ENCODE measurements at regions not wholly inside any gene's neighbourhood (a gene's known extent, or its start where the extent isn't known, plus 50 kb on each side); places are given as distances from the start of the nearest gene placed in this dataset.
"Not testable (repeated sequence)": the region's sequence is repeated elsewhere in the genome, so short reads cannot be mapped to it uniquely, and the experiment has no call there.

- WGBS, 2 donors: 83 to 88% methylated on average over 2 of the region's 2 CpGs
- no peak overlapping the region for H3K27ac ChIP-seq
- H3K9me3 ChIP-seq: no peaks in the 10 kb centered on the region
- no peak overlapping the region for H3K4me3 ChIP-seq
- intact Hi-C loops (cut with DNase I): no loop called here
- no peak for TF ChIP-seq CTCF (IDR thresholded peaks at IDR 0.05)
- TF ChIP-seq POLR2A (IDR thresholded peaks at IDR 0.05): no peak
- H3K27me3 ChIP-seq: no peaks in the 10 kb centered on the region
- no peaks in the 10 kb centered on the region for H3K4me1 ChIP-seq
- H3K36me3 ChIP-seq: peaks cover 0 to 99% (median 33%) of the 10 kb centered on the region in 3 donors
- DNase-seq: no peak
These were observed 315.3 kb downstream of the TYW1 start for GRCh38 chr7:67311901-67312300.

- intact Hi-C loops (cut with DNase I): no loop called here
- 95 to 100% methylated on average over 2 of the region's 2 CpGs for WGBS, 2 donors
- H3K27me3 ChIP-seq: no peaks in the 10 kb centered on the region
- H3K9me3 ChIP-seq: no peaks in the 10 kb centered on the region
- no peak for DNase-seq
- no peak for TF ChIP-seq CTCF (IDR thresholded peaks at IDR 0.05)
- no peak for TF ChIP-seq POLR2A (IDR thresholded peaks at IDR 0.05)
- no peaks in the 10 kb centered on the region for H3K4me1 ChIP-seq
- no peak overlapping the region for H3K4me3 ChIP-seq
- H3K27ac ChIP-seq: no peak overlapping the region
- peaks cover 0 to 99% (median 31%) of the 10 kb centered on the region in 3 donors for H3K36me3 ChIP-seq
These were observed 316.6 kb downstream of the TYW1 start for GRCh38 chr7:67313213-67313612.

- H3K27me3 ChIP-seq; H3K4me3 ChIP-seq; H3K4me1 ChIP-seq; intact Hi-C loops (cut with DNase I); DNase-seq; H3K27ac ChIP-seq; H3K9me3 ChIP-seq: not testable (repeated sequence)
- H3K36me3 ChIP-seq: peaks cover 0 to 94% (median 8%) of the 10 kb centered on the region in 3 donors
- 94 to 100% methylated on average over 4 of the region's 4 CpGs for WGBS, 2 donors
These were observed 320.3 kb downstream of the TYW1 start for GRCh38 chr7:67316902-67317301.

- H3K4me1 ChIP-seq; DNase-seq; intact Hi-C loops (cut with DNase I); H3K27ac ChIP-seq; H3K4me3 ChIP-seq; H3K36me3 ChIP-seq; H3K27me3 ChIP-seq; H3K9me3 ChIP-seq: not testable (repeated sequence)
- 71 to 72% methylated on average over 5 of the region's 5 CpGs for WGBS, 2 donors
These were observed 331.6 kb downstream of the TYW1 start for GRCh38 chr7:67328257-67328656.

GRCh38 chr7:67335165-67335564 lies 338.5 kb downstream of the TYW1 start:
- peaks cover 0 to 12% (median 0%) of the 10 kb centered on the region in 3 donors for H3K36me3 ChIP-seq
- H3K27ac ChIP-seq; intact Hi-C loops (cut with DNase I); H3K27me3 ChIP-seq; H3K4me3 ChIP-seq; H3K9me3 ChIP-seq; DNase-seq; H3K4me1 ChIP-seq: not testable (repeated sequence)
- 100% methylated on average over 1 of the region's 1 CpG for WGBS, 2 donors

GRCh38 chr7:67335663-67336062 lies 339.0 kb downstream of the TYW1 start:
- WGBS, 2 donors: no CpG with 5 or more reads among the region's 8 CpGs
- intact Hi-C loops (cut with DNase I); H3K9me3 ChIP-seq; H3K27me3 ChIP-seq; DNase-seq; H3K27ac ChIP-seq; H3K4me3 ChIP-seq; H3K4me1 ChIP-seq: not testable (repeated sequence)
- H3K36me3 ChIP-seq: peaks cover 0 to 17% (median 0%) of the 10 kb centered on the region in 3 donors

- peaks cover 0 to 19% (median 0%) of the 10 kb centered on the region in 3 donors for H3K36me3 ChIP-seq
- intact Hi-C loops (cut with DNase I); H3K9me3 ChIP-seq; H3K4me3 ChIP-seq; H3K27me3 ChIP-seq; H3K27ac ChIP-seq; H3K4me1 ChIP-seq; DNase-seq: not testable (repeated sequence)
These were observed 341.9 kb downstream of the TYW1 start for GRCh38 chr7:67338545-67338944.

- Histone ChIP-seq H3K27me3 (no peaks in the 10 kb centered on the region), H3K4me3 (no peak overlapping the region), H3K9me3 (peaks cover 0 to 6% (median 0%) of the 10 kb centered on the region in 3 donors), H3K4me1 (no peaks in the 10 kb centered on the region), H3K36me3 (peaks cover 0 to 33% (median 0%) of the 10 kb centered on the region in 3 donors), H3K27ac (no peak overlapping the region)
- intact Hi-C loops (cut with DNase I): no loop called here
- no peak for TF ChIP-seq CTCF (IDR thresholded peaks at IDR 0.05)
- no peak for DNase-seq
- 89 to 98% methylated on average over 6 to 10 of the region's 10 CpGs for WGBS, 2 donors
These were observed 344.6 kb downstream of the TYW1 start for GRCh38 chr7:67341153-67341768.
